Heart left ventricle (tissue), 16 donors: ENCODE measurements at regions not wholly inside any gene's neighbourhood (a gene's known extent, or its start where the extent isn't known, plus 50 kb on each side); places are given as distances from the start of the nearest gene placed in this dataset.

Experiments used
- ATAC-seq, 4 donors: fragments of 200-7000 bp; cut with Tn5 transposase; one replicate each; pipeline ENCODE4 v1.9.1; 2020 to 2022; ENCODE audit warnings: moderate library complexity in 4 of 4, mild to moderate bottlenecking in 3 of 4, moderate number of reproducible peaks in 1 of 4
- DNase-seq, 5 donors: peaks; one replicate each; pipeline ENCODE4 v3.0.0-alpha.2; 2020
- H3K27ac ChIP-seq, 12 donors: fragments of 200-600 bp; sonication (generic) in 4 of 12; one replicate each; pipeline versions ENCODE4 v1.5.0 to v1.8.0; 2016 to 2022; ENCODE audit warnings: mild to moderate bottlenecking in 2 of 12
- H3K27me3 ChIP-seq, 9 donors: fragments of 200-600 bp; sonication (generic) in 2 of 9; one replicate each; pipeline versions ENCODE4 v1.5.1 to v1.8.0; 2016 to 2022; ENCODE audit warnings: mild to moderate bottlenecking in 3 of 9
- H3K36me3 ChIP-seq, 9 donors: fragments of 200-600 bp; sonication (generic) in 2 of 9; one replicate each; pipeline versions ENCODE4 v1.5.0 to v1.8.0; 2018 to 2022; ENCODE audit warnings: mild to moderate bottlenecking in 2 of 9
- H3K4me1 ChIP-seq, 12 donors: fragments of 200-600 bp; sonication (generic) in 4 of 12; one replicate each; pipeline versions ENCODE4 v1.5.0 to v1.8.0; 2016 to 2022; ENCODE audit warnings: mild to moderate bottlenecking in 3 of 12
- H3K4me3 ChIP-seq, 12 donors: fragments of 200-600 bp; sonication (generic) in 4 of 12; one replicate each; pipeline versions ENCODE4 v1.5.0 to v1.8.0; 2017 to 2022; ENCODE audit warnings: mild to moderate bottlenecking in 9 of 12, moderate library complexity in 4 of 12
- H3K9me3 ChIP-seq, 12 donors: fragments of 200-600 bp; sonication (generic) in 4 of 12; one replicate each; pipeline versions ENCODE4 v1.5.0 to v1.8.0; 2016 to 2022; ENCODE audit warnings: mild to moderate bottlenecking in 1 of 12
- POLR2A ChIP-seq, 2 donors: fragments of 450-650 bp; IDR thresholded peaks; one replicate each; pipeline ENCODE4 v1.6.1; 2017; ENCODE audit warnings: antibody characterized with exemption in 2 of 2, mild to moderate bottlenecking in 2 of 2, moderate library complexity in 2 of 2
- WGBS, 4 donors: extraction: QIAGEN DNeasy Blood & Tissue Kit in 2 of 4; methylation state at CpG; one replicate each; pipeline versions ENCODE4 v1.1.5 to v1.1.7; 2013 to 2018; 5-methylcytosine and 5-hydroxymethylcytosine counted together
- intact Hi-C, 10 donors: fragments of 100-400 bp; cut with DNase I; formaldehyde crosslinking; loops; one replicate each; pipeline versions ENCODE4 v1.11.1 to v1.14.2; 2022
- TF ChIP-seq, protein P1 (sequence below), 12 donors: fragments of 200-600 bp; sonication (generic) in 4 of 12; IDR thresholded peaks; one replicate each; pipeline versions ENCODE4 v1.5.0 to v1.8.0; 2018 to 2022; ENCODE audit warnings: antibody characterized with exemption in 12 of 12, mild to moderate bottlenecking in 5 of 12
- donor health status: ischemic (EF 13 %, LVEDD 7.1; RV severe dilation, severe dysfunction).
- donor health status: healthy with polysubstance abuse.
- donor health status: DM: no; HTN: yes; CAD: no.
- donor health status: DM: no; HTN: no; CAD: no.
- donor health status: ischemic (EF 25% LVEDD 6.9; RV normal size, moderate dysfunction).
- donor health status: ischemic (EF 25% LVEDD 5.7; RV mildly dilated, moderate dysfunction).
- donor health status: healthy.
- donor health status: DM: yes; HTN: yes; CAD: no.
- donor health status: ischemic (EF 35%, LVEDD 5.7; RV mildly dilated, moderate dysfunction).
- donor health status: nonischemic (EF 11% LVEDD 7.7; RV severe dilation, severe dysfunction).
- donor health status: DM: yes; HTN: yes; CAD: no.
- donor health status: PGD.
- donor health status: ischemic (EF 29% LVEDD 5.4; RV normal size, mild dysfunction).
- donor health status: nonischemic (EF 23%, LVEDD 6.1; RV moderate dilation, normal function).

DNA sequence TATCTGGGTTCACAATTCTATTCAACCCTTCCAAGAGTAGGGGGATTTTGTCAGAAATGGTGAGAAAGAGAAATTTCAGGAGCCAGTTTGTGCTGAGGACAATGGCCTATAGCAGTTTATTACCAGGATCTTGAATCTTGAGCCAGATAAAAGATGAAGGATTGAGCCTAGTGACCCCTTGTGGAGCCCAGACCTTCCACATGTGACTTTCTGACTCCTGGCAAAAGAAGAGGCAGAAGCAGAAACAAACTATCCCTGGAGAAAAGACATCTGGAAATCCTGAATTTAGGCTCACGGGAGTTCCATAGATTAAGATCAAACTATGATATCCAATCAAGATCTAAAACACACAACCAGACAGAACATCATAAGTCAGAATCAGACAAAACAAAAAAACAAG lies 60.9 kb upstream of the CHRM2 start:
- DNase-seq: no peak
- 41 to 56% (median 51%) methylated on average over 1 of the region's 1 CpG for WGBS, 4 donors
- TF ChIP-seq POLR2A (IDR thresholded peaks at IDR 0.05): no peak
- TF ChIP-seq, protein P1, sequence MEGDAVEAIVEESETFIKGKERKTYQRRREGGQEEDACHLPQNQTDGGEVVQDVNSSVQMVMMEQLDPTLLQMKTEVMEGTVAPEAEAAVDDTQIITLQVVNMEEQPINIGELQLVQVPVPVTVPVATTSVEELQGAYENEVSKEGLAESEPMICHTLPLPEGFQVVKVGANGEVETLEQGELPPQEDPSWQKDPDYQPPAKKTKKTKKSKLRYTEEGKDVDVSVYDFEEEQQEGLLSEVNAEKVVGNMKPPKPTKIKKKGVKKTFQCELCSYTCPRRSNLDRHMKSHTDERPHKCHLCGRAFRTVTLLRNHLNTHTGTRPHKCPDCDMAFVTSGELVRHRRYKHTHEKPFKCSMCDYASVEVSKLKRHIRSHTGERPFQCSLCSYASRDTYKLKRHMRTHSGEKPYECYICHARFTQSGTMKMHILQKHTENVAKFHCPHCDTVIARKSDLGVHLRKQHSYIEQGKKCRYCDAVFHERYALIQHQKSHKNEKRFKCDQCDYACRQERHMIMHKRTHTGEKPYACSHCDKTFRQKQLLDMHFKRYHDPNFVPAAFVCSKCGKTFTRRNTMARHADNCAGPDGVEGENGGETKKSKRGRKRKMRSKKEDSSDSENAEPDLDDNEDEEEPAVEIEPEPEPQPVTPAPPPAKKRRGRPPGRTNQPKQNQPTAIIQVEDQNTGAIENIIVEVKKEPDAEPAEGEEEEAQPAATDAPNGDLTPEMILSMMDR (IDR thresholded peaks at IDR 0.05): no peak
- Histone ChIP-seq H3K36me3 (no peaks in the 10 kb centered on the region), H3K4me3 (no peak overlapping the region), H3K27ac (no peak overlapping the region), H3K9me3 (peaks cover 0 to 17% (median 3%) of the 10 kb centered on the region in 12 donors), H3K4me1 (no peaks in the 10 kb centered on the region), H3K27me3 (no peaks in the 10 kb centered on the region)
- no peak for ATAC-seq
- intact Hi-C loops: no loop called here

DNA sequence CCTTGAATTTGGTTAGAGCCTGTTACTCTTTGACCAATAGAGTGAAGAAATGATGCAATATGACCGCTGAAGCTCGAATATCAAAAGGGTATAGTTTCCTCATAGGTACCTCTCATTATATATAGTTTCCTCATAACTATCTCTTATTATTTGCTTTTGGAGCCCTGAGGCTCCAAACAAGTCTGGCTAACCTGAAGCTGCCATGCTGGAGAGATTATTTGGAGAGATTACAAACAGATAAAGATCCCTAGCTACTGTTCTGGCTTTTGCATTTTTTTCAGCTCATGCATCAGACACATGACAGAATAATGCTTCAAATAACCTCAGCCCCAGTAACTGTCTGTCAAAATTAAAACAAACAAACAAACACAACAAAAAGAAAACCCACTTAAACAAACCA lies 65.4 kb upstream of the CHRM2 start:
- H3K27me3 ChIP-seq: no peaks in the 10 kb centered on the region
- no peak for ATAC-seq
- H3K27ac ChIP-seq: no peak overlapping the region
- H3K36me3 ChIP-seq: no peaks in the 10 kb centered on the region
- peaks cover 0 to 12% (median 0%) of the 10 kb centered on the region in 12 donors for H3K9me3 ChIP-seq
- no peaks in the 10 kb centered on the region for H3K4me1 ChIP-seq
- WGBS, 4 donors: 81 to 89% (median 86%) methylated on average over 2 of the region's 2 CpGs
- DNase-seq: no peak
- intact Hi-C loops: no loop called here
- no peak overlapping the region for H3K4me3 ChIP-seq
- TF ChIP-seq, protein P1 (IDR thresholded peaks at IDR 0.05): no peak
- TF ChIP-seq POLR2A (IDR thresholded peaks at IDR 0.05): no peak

DNA sequence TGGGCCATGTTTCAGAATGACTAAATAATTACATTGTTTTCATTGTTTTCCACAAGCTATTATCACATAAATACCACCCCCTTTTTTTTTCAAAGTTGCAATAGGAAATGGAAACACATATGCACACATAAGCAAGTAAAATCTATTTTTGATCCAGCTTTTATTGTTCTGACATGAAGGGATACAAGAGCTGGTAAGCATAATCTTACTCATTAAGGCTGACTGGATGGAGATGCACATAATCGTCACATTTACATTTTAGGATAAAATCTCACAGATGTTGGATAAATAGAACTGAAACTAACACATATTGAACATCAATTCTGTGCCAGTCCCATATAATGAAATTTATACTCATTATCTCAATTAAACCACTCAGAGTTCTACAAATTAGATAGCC lies 84.5 kb upstream of the CHRM2 start:
- DNase-seq (no peak), ATAC-seq (no peak)
- Histone ChIP-seq H3K27me3 (no peaks in the 10 kb centered on the region), H3K27ac (no peak overlapping the region), H3K4me1 (no peaks in the 10 kb centered on the region), H3K9me3 (peaks cover 0 to 6% (median 0%) of the 10 kb centered on the region in 12 donors), H3K4me3 (no peak overlapping the region), H3K36me3 (no peaks in the 10 kb centered on the region)
- WGBS, 4 donors: 73 to 93% (median 86%) methylated on average over 1 of the region's 1 CpG
- TF ChIP-seq POLR2A (IDR thresholded peaks at IDR 0.05): no peak
- TF ChIP-seq, protein P1 (IDR thresholded peaks at IDR 0.05): no peak
- intact Hi-C loops: no loop called here

DNA sequence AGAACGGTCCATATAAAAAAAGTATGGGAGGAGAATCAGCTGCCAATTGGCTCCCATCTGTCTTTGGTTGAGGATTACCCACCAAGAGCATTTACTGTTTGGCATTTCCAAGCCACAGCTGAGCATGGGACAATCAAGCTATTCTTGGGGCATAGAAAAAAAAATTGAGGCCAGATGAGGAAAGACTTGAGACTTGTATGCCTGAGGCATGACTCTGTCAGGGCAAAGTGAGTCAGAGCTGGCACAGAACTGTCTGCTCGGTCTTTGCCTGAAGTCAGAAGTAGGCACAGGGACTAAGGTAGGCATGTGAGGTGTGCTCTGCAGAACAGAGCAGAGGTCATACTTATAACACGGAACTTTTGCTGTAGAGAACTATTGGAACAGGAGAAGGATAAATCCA lies 126.5 kb upstream of the CHRM2 start:
- WGBS, 4 donors: 61 to 81% (median 78%) methylated on average over 3 of the region's 3 CpGs
- Histone ChIP-seq H3K36me3 (no peaks in the 10 kb centered on the region), H3K9me3 (peaks cover 0 to 15% (median 7%) of the 10 kb centered on the region in 12 donors), H3K4me3 (no peak overlapping the region), H3K27ac (no peak overlapping the region), H3K27me3 (no peaks in the 10 kb centered on the region), H3K4me1 (peaks cover 0 to 3% (median 0%) of the 10 kb centered on the region in 12 donors)
- TF ChIP-seq POLR2A (IDR thresholded peaks at IDR 0.05): no peak
- TF ChIP-seq, protein P1 (IDR thresholded peaks at IDR 0.05): no peak
- no peak for DNase-seq
- peak in 2 of 4 donors; percentile 48 to 60 for ATAC-seq
- intact Hi-C loops: no loop called here
